Activated naive CD4-positive, alpha-beta T cell treated with anti-CD3 and anti-CD28 coated beads, Interleukin-2, amount 50 U/mL, for 24 hours (primary cell): ENCODE measurements at regions not wholly inside any gene's neighbourhood (a gene's known extent, or its start where the extent isn't known, plus 50 kb on each side); places are given as distances from the start of the nearest gene placed in this dataset.

ENCODE experiments used
- H3K27ac Mint-ChIP-seq: one replicate; pipeline ENCODE4 v1.8.0; 2021; ENCODE audit warnings: mild to moderate bottlenecking, mixed read lengths
- H3K27me3 Mint-ChIP-seq: one replicate; pipeline ENCODE4 v1.8.0; 2021; ENCODE audit warnings: mixed read lengths
- H3K36me3 Mint-ChIP-seq: one replicate; pipeline ENCODE4 v1.8.0; 2021; ENCODE audit warnings: mixed read lengths
- H3K4me1 Mint-ChIP-seq: one replicate; pipeline ENCODE4 v1.8.0; 2021; ENCODE audit warnings: mixed read lengths
- H3K4me3 Mint-ChIP-seq: one replicate; pipeline ENCODE4 v1.8.0; 2021; ENCODE audit warnings: mild to moderate bottlenecking, mixed read lengths
- H3K9me3 Mint-ChIP-seq: one replicate; pipeline ENCODE4 v1.8.0; 2021; ENCODE audit warnings: mixed read lengths

GRCh38 chr1:110736900-110737605 is 62.3 kb upstream of the KCNA3 start:
- Mint-ChIP-seq H3K36me3 (no peaks in the 10 kb centered on the region), H3K27ac (no peak overlapping the region), H3K9me3 (no peaks in the 10 kb centered on the region), H3K4me1 (no peaks in the 10 kb centered on the region), H3K4me3 (no peak overlapping the region), H3K27me3 (no peaks in the 10 kb centered on the region)

GRCh38 chr1:110734133-110734680 is 59.5 kb upstream of the KCNA3 start:
- Mint-ChIP-seq H3K27ac (no peak overlapping the region), H3K9me3 (no peaks in the 10 kb centered on the region), H3K4me1 (no peaks in the 10 kb centered on the region), H3K36me3 (no peaks in the 10 kb centered on the region), H3K4me3 (no peak overlapping the region), H3K27me3 (no peaks in the 10 kb centered on the region)

GRCh38 chr1:110731529-110731928 is 56.8 kb upstream of the KCNA3 start:
- no peaks in the 10 kb centered on the region for H3K27me3 Mint-ChIP-seq
- no peaks in the 10 kb centered on the region for H3K36me3 Mint-ChIP-seq
- H3K4me3 Mint-ChIP-seq, result no peak overlapping the region
- peaks cover 24% of the 10 kb centered on the region for H3K4me1 Mint-ChIP-seq
- H3K27ac Mint-ChIP-seq, result no peak overlapping the region
- H3K9me3 Mint-ChIP-seq, result no peaks in the 10 kb centered on the region

GRCh38 chr1:110728388-110729001 is 53.8 kb upstream of the KCNA3 start:
- Mint-ChIP-seq H3K36me3 (no peaks in the 10 kb centered on the region), H3K27me3 (no peaks in the 10 kb centered on the region), H3K27ac (no peak overlapping the region), H3K4me3 (no peak overlapping the region), H3K4me1 (peaks cover 35% of the 10 kb centered on the region), H3K9me3 (no peaks in the 10 kb centered on the region)

- Mint-ChIP-seq H3K9me3 (no peaks in the 10 kb centered on the region), H3K4me1 (peaks cover 35% of the 10 kb centered on the region), H3K4me3 (peak overlapping the region; percentile 55), H3K27ac (peak overlapping the region; percentile 80), H3K27me3 (no peaks in the 10 kb centered on the region), H3K36me3 (no peaks in the 10 kb centered on the region)
These were observed 52.5 kb upstream of the KCNA3 start for GRCh38 chr1:110727246-110727645.

- H3K4me1 Mint-ChIP-seq, result peaks cover 35% of the 10 kb centered on the region
- H3K9me3 Mint-ChIP-seq, result no peaks in the 10 kb centered on the region
- no peaks in the 10 kb centered on the region for H3K27me3 Mint-ChIP-seq
- H3K36me3 Mint-ChIP-seq, result no peaks in the 10 kb centered on the region
- H3K27ac Mint-ChIP-seq, result peak overlapping the region; percentile 80
- H3K4me3 Mint-ChIP-seq, result peak overlapping the region; percentile 55
These were observed 52.0 kb upstream of the KCNA3 start for GRCh38 chr1:110726755-110727154.
